Activated CD4-positive, alpha-beta T cell treated with anti-CD3 and anti-CD28 coated beads for 36 hours (primary cell): ENCODE measurements at regions not wholly inside any gene's neighbourhood (a gene's known extent, or its start where the extent isn't known, plus 50 kb on each side); places are given as distances from the start of the nearest gene placed in this dataset.
"Not testable (repeated sequence)": the region's sequence is repeated elsewhere in the genome, so short reads cannot be mapped to it uniquely, and the experiment has no call there.

ENCODE experiments used
- ATAC-seq: fragments of 200-7000 bp; cut with Tn5 transposase; one replicate; pipeline ENCODE4 v1.10.0; 2021; ENCODE audit warnings: mild to moderate bottlenecking, moderate library complexity
- CTCF ChIA-PET: fragments of 350-600 bp; sonication (Branson Sonifier 250); formaldehyde crosslinking; loops from one replicate; lab custom pipeline; 2021; ENCODE audit warnings: antibody characterized with exemption; lab: Charles Lee
- POLR2A ChIA-PET: fragments of 350-600 bp; sonication (Branson Sonifier 250); formaldehyde crosslinking; loops from one replicate; lab custom pipeline; 2021; ENCODE audit warnings: antibody characterized with exemption, inconsistent platforms; lab: Charles Lee
- DNase-seq: peaks from one replicate; pipeline ENCODE4 v3.0.0-alpha.2; 2020
- H3K27ac Mint-ChIP-seq: one replicate; pipeline ENCODE4 v1.8.0; 2021; ENCODE audit warnings: mixed read lengths
- H3K27me3 Mint-ChIP-seq: one replicate; pipeline ENCODE4 v1.8.0; 2021; ENCODE audit warnings: mixed read lengths
- H3K36me3 Mint-ChIP-seq: one replicate; pipeline ENCODE4 v1.8.0; 2021; ENCODE audit warnings: low read depth, mixed read lengths
- H3K4me1 Mint-ChIP-seq: one replicate; pipeline ENCODE4 v1.8.0; 2021; ENCODE audit warnings: mixed read lengths
- H3K4me3 Mint-ChIP-seq: one replicate; pipeline ENCODE4 v1.8.0; 2021; ENCODE audit warnings: mild to moderate bottlenecking, moderate library complexity, mixed read lengths
- H3K9me3 Mint-ChIP-seq: one replicate; pipeline ENCODE4 v1.8.0; 2021; ENCODE audit warnings: low read depth, mixed read lengths
- intact Hi-C, 2 experiments: fragments of 100-400 bp; cut with DNase I in 1 of 2; cut with micrococcal nuclease in 1 of 2; formaldehyde crosslinking; loops; one replicate each; pipeline versions ENCODE4 v1.14.2 to v1.15.1; 2022 to 2024; cut with DNase I, micrococcal nuclease

DNA sequence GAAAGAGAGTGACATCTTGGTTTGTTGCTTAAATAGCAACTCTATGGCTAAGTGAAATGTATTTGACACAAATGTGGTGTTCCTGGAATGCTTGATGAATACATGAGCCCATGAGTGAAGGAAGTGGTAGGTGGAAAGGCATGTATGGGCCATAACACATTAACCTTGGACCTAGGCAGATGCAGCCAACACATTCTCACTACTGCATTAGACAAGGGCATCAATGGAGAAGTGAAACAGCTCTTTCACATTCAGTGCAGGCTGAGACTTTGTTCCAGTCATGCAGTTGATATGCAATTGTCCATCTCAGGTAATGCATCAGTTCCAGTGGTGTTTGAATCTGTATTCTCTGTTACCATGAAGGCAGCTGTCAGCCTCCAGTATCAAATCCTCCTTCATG lies 133.6 kb downstream of the HS3ST3B1 start:
- intact Hi-C loops = no loop called here
- peaks cover 4% of the 10 kb centered on the region for H3K9me3 Mint-ChIP-seq
- peaks cover 9% of the 10 kb centered on the region for H3K4me1 Mint-ChIP-seq
- ATAC-seq (no peak), DNase-seq (no peak)
- H3K27me3 Mint-ChIP-seq = no peaks in the 10 kb centered on the region
- H3K27ac Mint-ChIP-seq = no peak overlapping the region
- POLR2A ChIA-PET = no interaction called here
- no peak overlapping the region for H3K4me3 Mint-ChIP-seq
- H3K36me3 Mint-ChIP-seq = no peaks in the 10 kb centered on the region
- CTCF ChIA-PET = interaction anchor here (0.7 to 1.0 kb wide), 2 partner anchors 10 to 137 kb away, joined by 3 read pairs; no protein-coding TSS in a partner anchor

DNA sequence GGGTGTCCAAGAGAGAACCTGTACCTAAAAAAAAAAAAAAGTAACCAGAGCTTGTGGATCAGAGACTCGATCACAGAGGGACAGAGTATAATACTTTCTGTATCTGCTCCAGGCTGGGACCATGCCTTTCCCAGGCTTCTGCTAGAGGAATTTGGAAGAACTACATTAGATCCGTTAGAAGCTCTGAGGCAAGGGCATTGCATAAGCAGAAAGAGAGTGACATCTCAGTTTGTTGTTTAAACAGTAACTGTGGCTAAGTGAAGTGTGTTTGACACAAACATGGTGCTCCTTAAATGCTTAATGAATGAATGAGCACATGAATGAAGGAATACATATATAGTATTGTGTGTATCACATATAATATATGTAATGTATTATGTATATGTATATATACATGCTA lies 131.2 kb downstream of the HS3ST3B1 start:
- Mint-ChIP-seq H3K27ac (no peak overlapping the region), H3K27me3 (no peaks in the 10 kb centered on the region), H3K36me3 (no peaks in the 10 kb centered on the region), H3K9me3 (peaks cover 4% of the 10 kb centered on the region), H3K4me3 (no peak overlapping the region), H3K4me1 (peaks cover 33% of the 10 kb centered on the region)
- ATAC-seq (no peak), DNase-seq (no peak)
- intact Hi-C loops = no loop called here
- ChIA-PET CTCF (no interaction called here), POLR2A (no interaction called here)

DNA sequence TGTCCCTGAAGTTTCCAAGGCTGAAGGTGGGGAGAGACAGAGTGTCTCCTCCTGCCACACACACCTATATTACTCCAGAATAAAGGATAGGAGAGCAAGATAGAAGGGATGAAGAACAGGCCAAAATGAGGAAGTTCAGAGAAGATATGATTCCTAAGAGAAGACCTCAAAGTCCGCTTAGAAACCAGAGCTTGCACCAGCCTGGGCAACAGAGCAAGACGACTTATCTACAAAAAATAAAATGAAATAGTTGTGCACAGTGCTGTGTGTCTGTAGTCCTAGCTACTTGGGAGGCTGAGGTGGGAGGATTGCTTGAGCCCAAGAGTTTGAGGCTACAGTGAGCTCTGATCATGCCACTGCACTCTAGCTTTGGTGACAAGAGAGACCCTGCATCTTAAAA lies 128.2 kb downstream of the HS3ST3B1 start:
- H3K4me3 Mint-ChIP-seq = peak overlapping the region; percentile 63
- peaks cover 52% of the 10 kb centered on the region for H3K4me1 Mint-ChIP-seq
- DNase-seq (no peak), ATAC-seq (no peak)
- intact Hi-C loops = loop anchor here (5.0 to 10.0 kb wide), 5 partner anchors 92 to 386 kb away; partner anchors contain the start of gene HS3ST3B1 (in 1 of the 2)
- peak overlapping the region; percentile 97 for H3K27ac Mint-ChIP-seq
- ChIA-PET POLR2A (interaction anchor here (1.2 kb wide), 1 partner anchor 128 kb away, joined by 5 read pairs; the partner anchor contains the start of gene HS3ST3B1), CTCF (interaction anchor here (1.6 kb wide), 1 partner anchor 105 kb away, joined by 3 read pairs; no protein-coding TSS in a partner anchor)
- no peaks in the 10 kb centered on the region for H3K27me3 Mint-ChIP-seq
- no peaks in the 10 kb centered on the region for H3K36me3 Mint-ChIP-seq
- peaks cover 6% of the 10 kb centered on the region for H3K9me3 Mint-ChIP-seq

DNA sequence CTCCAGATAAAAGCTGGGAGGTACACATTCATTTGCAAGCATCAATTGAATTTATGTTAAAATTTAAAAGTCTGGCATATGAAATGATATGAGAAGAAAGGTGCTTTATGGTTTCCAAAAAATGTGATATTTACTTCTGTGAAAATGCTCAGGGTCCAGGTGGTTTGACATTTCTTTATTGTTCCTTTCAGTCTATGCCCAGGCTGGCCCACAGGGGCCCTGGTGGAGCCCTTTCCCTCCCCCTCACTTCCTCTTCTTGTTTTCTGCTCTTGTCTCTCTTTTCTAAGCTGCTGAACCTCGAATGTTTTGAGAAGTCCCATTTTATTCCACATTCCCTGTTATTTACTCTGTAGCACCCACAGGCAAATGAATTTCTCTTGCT lies 127.8 kb downstream of the HS3ST3B1 start:
- intact Hi-C loops = loop anchor here (1.0 to 10.0 kb wide), 8 partner anchors 24 to 386 kb away; partner anchors contain the start of gene HS3ST3B1 (in 1 of the 2)
- Mint-ChIP-seq H3K27me3 (no peaks in the 10 kb centered on the region), H3K4me1 (peaks cover 57% of the 10 kb centered on the region), H3K4me3 (peak overlapping the region; percentile 63), H3K27ac (peak overlapping the region; percentile 97), H3K36me3 (no peaks in the 10 kb centered on the region), H3K9me3 (peaks cover 4% of the 10 kb centered on the region)
- peak; percentile 51 for DNase-seq
- POLR2A ChIA-PET = interaction anchor here (1.1 to 1.2 kb wide), 2 partner anchors 24 to 128 kb away, joined by 3 to 5 read pairs; partner anchors contain the start of gene HS3ST3B1
- ATAC-seq = peak; percentile 63
- CTCF ChIA-PET = interaction anchor here (0.8 to 1.6 kb wide), 4 partner anchors 15 to 128 kb away, joined by 3 to 8 read pairs (median 3); partner anchors contain the start of gene HS3ST3B1

DNA sequence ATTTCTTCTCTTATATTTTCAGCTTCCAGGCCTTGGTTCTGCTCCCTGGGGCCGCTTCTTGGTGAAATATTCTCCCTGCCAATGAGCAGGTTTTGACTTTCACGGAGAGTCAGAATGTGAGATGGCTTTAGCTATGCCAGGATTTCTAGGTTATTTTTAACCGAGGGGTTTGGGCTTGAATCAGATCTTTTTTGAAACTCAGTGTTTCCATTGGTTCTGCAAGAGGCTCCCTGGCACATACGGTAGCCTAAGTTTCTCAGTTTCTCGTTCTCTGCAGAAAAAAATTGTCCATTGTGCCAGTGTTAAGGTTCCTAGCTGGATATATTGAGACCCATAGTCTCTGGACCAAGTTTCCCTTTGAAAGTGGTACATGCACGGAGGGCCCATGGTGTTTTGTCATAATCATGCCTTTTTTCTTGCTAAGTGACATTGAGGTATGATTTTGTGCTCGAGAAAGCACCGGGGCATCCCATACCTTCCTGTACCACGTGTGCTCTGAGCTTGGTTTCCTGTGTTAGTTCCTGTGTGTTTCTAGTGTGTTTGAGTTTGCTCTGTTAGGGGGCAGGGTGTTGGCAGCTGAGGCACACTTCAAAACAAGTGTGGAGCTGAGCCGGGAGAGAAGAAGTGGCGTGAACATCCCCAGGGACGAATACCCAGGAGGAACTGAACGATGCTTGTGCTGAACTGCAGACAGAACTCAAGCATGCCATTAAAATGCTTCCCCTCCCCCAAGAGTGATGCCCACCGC lies 127.2 kb downstream of the HS3ST3B1 start:
- POLR2A ChIA-PET = interaction anchor here (1.1 to 1.2 kb wide), 2 partner anchors 24 to 127 kb away, joined by 3 to 5 read pairs; partner anchors contain the start of gene HS3ST3B1
- intact Hi-C loops = loop anchor here (1.0 to 10.0 kb wide), 8 partner anchors 24 to 387 kb away; partner anchors contain the start of gene HS3ST3B1 (in 1 of the 2)
- peak overlapping the region; percentile 63 for H3K4me3 Mint-ChIP-seq
- ATAC-seq (peak; percentile 97), DNase-seq (peak; percentile 72)
- CTCF ChIA-PET = interaction anchor here (0.6 to 1.6 kb wide), 6 partner anchors 16 to 130 kb away, joined by 3 to 8 read pairs (median 3); partner anchors contain the start of gene HS3ST3B1
- no peaks in the 10 kb centered on the region for H3K27me3 Mint-ChIP-seq
- H3K4me1 Mint-ChIP-seq = peaks cover 59% of the 10 kb centered on the region
- H3K27ac Mint-ChIP-seq = peak overlapping the region; percentile 97
- no peaks in the 10 kb centered on the region for H3K36me3 Mint-ChIP-seq
- H3K9me3 Mint-ChIP-seq = peaks cover 4% of the 10 kb centered on the region

DNA sequence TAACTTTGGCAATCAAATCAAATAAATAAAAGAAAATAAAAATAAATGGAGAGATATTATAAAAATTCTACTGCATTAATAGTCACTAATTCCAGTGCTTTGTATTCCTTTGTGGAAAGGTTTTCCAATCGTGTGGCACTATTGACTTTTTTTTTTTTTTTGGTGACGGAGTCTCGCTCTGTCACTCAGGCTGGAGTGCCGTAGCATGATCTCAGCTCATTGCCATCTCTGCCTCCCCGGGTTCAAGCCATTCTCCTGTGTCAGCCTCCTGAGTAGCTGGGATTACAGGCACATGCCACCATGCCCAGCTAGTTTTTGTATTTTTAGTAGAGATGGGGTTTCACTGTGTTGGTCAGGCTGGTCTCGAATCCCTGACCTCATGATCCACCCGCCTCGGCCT lies 122.3 kb downstream of the HS3ST3B1 start:
- H3K4me3 Mint-ChIP-seq, ATAC-seq, POLR2A ChIA-PET, DNase-seq, H3K27me3 Mint-ChIP-seq, H3K27ac Mint-ChIP-seq, H3K36me3 Mint-ChIP-seq, H3K9me3 Mint-ChIP-seq: not testable (repeated sequence)
- H3K4me1 Mint-ChIP-seq = peaks cover 36% of the 10 kb centered on the region
- CTCF ChIA-PET = interaction anchor here (1.1 kb wide), 1 partner anchor 10 kb away, joined by 3 read pairs; no protein-coding TSS in a partner anchor
- intact Hi-C loops = loop anchor here in 1 of 2 experiments (10.0 kb wide), 2 partner anchors 308 to 392 kb away; no protein-coding TSS in a partner anchor

DNA sequence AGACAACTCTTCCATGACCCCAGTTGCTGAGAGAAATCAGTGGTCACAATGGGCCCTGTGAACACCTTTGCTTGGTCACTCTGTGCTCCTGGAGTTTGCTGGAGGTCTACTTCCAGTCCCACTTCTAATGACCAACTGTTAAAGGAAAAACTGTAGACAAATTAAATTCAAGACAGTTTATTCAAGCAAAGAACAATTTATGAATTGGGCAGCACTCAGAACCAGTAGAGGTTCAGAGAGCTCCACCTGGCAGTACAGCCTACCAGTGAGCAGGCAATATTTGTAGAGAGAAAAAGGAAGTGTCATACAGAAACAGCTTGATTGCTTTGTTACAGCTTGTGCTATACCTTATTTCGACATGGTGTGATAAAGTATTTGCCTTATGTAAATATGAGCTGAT lies 116.5 kb downstream of the HS3ST3B1 start:
- Mint-ChIP-seq H3K4me3 (no peak overlapping the region), H3K27me3 (no peaks in the 10 kb centered on the region), H3K9me3 (peaks cover 5% of the 10 kb centered on the region), H3K36me3 (no peaks in the 10 kb centered on the region), H3K4me1 (no peaks in the 10 kb centered on the region), H3K27ac (no peak overlapping the region)
- intact Hi-C loops = no loop called here
- ChIA-PET POLR2A (no interaction called here), CTCF (interaction anchor here (0.8 kb wide), 1 partner anchor 120 kb away, joined by 3 read pairs; no protein-coding TSS in a partner anchor)
- ATAC-seq = no peak
- DNase-seq = no peak

DNA sequence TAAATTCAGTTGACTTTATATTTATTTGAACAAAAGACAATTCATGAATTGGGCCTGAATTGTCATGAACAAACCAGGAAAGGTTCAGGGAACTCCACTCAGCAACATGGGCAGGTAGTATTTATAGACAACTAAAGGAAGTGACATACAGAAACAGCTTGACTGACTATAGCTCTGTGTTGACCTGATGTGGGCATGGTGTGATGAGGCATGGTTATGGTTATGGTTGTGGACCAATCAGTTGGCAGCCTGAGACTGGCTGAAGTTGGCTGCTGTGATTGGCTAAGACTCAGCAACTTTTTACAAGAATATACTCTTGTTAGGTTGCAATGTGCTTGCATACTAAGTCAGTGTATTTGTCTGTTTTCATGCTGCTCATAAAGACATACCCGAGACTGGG lies 108.4 kb downstream of the HS3ST3B1 start:
- Mint-ChIP-seq H3K4me3 (no peak overlapping the region), H3K9me3 (peaks cover 2% of the 10 kb centered on the region), H3K36me3 (no peaks in the 10 kb centered on the region), H3K27ac (no peak overlapping the region), H3K27me3 (no peaks in the 10 kb centered on the region), H3K4me1 (peaks cover 15% of the 10 kb centered on the region)
- DNase-seq = no peak
- ATAC-seq = peak; percentile 33
- intact Hi-C loops = no loop called here
- POLR2A ChIA-PET = interaction anchor here (0.6 kb wide), 1 partner anchor 15 kb away, joined by 3 read pairs; no protein-coding TSS in a partner anchor
- CTCF ChIA-PET = interaction anchor here (0.6 kb wide), 1 partner anchor 106 kb away, joined by 3 read pairs; no protein-coding TSS in a partner anchor

DNA sequence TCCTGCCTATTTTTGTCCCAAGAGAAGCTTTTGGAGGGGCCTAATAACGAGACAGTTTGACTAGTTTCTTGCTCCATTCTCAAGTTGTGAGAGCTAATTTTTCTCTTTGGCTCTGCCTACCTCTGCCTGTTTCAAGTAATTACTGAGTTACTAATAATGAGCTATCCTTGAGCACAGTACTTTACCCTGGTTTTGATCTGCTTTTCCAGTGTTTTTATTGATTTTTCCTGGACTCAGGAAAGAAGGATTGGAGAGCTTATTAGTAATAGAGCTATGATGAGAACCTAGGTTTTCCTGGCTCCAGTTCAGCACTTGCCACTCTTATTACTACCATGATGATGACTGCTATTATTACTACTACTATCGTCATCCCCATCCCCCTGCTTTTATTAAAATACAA lies 106.7 kb downstream of the HS3ST3B1 start:
- ChIA-PET CTCF (no interaction called here), POLR2A (no interaction called here)
- peaks cover 2% of the 10 kb centered on the region for H3K9me3 Mint-ChIP-seq
- H3K36me3 Mint-ChIP-seq = peaks cover 1% of the 10 kb centered on the region
- no peaks in the 10 kb centered on the region for H3K27me3 Mint-ChIP-seq
- H3K4me1 Mint-ChIP-seq = peaks cover 27% of the 10 kb centered on the region
- intact Hi-C loops = no loop called here
- ATAC-seq = no peak
- DNase-seq = no peak
- H3K27ac Mint-ChIP-seq = no peak overlapping the region
- H3K4me3 Mint-ChIP-seq = no peak overlapping the region

DNA sequence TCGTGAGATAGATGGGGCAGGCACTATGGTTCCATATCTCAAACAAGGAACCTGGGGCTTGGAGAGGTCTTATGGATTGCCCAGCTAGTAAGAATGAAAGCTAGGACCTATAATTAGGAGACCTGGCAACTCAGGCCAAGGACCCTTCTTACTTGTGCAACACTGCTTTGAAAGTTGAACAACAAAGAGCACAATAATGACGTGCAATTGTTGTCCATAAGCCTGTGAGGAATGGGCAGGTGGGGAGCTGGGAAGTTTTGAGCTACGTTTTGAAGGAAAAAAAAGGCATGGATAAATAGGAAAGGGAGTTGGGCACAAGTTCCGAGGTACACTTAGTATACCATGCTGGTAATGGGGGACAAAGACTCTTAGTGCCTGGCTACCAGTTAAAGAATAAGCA lies 104.3 kb downstream of the HS3ST3B1 start:
- POLR2A ChIA-PET = interaction anchor here (1.2 kb wide), 1 partner anchor 23 kb away, joined by 3 read pairs; no protein-coding TSS in a partner anchor

More for the DNA sequence above, 104.3 kb downstream of the HS3ST3B1 start:
- no peak overlapping the region for H3K4me3 Mint-ChIP-seq
- H3K36me3 Mint-ChIP-seq = peaks cover 1% of the 10 kb centered on the region
- no peaks in the 10 kb centered on the region for H3K9me3 Mint-ChIP-seq
- DNase-seq (no peak), ATAC-seq (no peak)
- CTCF ChIA-PET = interaction anchor here (1.6 kb wide), 1 partner anchor 14 kb away, joined by 3 read pairs; no protein-coding TSS in a partner anchor
- H3K4me1 Mint-ChIP-seq = peaks cover 27% of the 10 kb centered on the region
- no peaks in the 10 kb centered on the region for H3K27me3 Mint-ChIP-seq
- H3K27ac Mint-ChIP-seq = peak overlapping the region; percentile 64
- intact Hi-C loops = no loop called here
